ENCODE measurements at regions not wholly inside any gene's neighbourhood (a gene's known extent, or its start where the extent isn't known, plus 50 kb on each side); places are given as distances from the start of the nearest gene placed in this dataset.
"Not testable (repeated sequence)": the region's sequence is repeated elsewhere in the genome, so short reads cannot be mapped to it uniquely, and the experiment has no call there.

DNA sequence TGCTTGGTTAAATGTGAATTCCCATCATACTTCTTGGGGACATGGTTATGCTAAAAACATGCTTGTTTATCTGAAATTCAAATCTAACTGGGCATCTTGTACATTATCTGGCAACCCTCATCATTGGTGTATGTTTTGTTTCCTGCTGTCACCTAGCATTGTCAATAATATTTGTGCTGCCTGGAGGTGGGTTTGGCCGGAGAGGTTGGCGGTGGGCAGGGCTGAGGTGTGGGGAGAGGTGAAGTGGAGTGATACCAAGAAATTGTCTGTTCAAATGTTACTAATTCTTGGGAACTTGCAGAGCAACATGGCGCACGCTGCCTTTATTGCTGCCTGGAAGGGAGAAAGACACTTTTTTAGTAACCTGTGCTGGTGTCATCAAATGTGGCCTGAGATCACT, 280.5 kb downstream of the VRK1 start:
- no peak for DNase-seq

DNA sequence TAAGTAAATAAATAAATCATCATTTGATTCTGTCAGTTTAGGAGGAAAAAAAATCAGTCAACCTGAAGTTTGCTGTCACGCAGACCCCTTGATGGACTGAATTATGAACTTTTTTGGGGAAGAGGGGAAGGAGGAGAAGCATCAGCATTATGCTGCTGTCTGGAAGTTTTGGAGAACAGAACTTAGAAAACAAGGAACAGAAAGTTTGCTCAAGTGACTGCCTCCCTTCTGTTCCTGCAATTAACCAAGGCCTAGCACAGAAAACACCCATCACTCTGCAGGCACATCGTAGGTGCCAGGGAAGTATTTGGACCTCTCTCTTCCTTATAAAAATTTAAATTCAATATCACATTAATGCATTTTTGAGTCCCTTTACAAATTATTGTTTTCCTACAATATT, 283.8 kb downstream of the VRK1 start:
- DNase-seq: no peak

DNA sequence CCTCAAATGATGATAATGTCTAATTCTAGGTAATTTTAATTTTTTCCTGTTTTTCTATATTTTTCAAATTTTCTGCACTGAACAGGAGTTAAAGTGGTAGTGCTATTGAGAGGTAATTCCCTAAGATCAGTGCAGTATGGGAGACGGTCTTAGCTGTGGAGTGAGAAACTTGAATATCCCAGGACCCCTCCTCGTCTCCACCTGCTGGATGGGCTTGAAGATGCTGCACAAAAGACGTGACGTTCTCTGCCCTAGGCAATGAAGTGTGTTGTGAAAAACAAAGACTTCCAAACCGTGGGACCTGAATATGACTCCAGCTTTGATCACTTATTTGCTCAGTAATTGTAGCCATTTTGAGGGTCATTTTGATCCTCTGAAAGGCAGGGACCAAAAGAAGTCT, 298.1 kb downstream of the VRK1 start:
- DNase-seq: no peak

DNA sequence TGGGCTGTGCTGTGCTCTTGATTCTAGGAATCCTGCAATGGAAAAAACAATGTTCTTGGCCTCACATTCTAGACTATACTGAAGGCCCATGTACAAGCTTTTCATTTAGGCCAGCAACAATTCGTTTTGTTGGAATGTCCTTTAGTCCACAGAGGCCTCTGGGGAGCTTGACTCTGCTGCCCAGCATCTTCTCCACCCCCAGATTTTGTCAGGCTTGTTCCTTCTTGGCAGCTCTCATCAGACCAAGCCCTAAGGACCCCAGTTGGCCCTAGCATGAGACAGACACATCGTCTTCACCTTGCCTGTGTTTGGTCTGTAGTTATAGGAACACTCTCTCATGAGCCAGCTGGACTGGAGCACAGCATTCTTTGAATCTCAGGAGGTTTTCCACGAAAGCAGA, 300.1 kb downstream of the VRK1 start:
- DNase-seq: no peak

DNA sequence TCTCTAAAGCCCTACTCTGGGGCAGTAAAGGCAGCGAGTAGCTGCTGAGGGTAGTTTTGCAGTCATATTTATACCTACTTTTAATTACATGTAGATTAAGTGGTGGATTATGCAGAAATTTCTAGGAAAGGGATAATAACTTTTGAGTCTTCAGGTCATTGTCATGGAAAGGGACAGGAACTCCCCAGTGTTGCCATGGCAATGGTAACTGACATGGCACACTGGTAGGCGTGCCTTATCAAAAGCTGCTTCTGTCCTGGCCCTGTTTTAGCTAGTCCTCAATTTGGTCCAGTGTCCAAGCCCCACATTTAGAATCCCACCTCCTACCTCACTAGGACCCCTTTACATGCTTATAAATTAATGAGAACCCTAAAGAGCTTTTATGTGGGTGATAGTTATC, 303.1 kb downstream of the VRK1 start:
- no peak for DNase-seq

DNA sequence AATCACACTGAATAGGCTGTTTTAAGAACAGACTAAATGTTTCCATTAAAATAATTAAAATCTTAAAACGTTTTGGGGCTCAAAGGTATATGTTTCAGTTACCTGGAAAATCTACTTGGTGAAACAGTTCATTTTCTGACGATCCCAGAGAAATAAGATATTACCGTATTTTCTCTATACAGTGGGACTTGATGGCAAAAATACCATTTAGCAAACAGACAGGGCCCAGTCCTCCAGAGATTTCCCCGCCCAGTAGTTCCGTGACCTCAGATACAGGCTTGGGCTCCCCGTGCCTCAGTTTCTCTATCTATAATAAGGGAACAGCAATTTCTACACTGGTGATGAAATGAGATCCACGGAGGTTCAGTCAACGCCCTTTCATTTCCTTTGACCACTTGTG, 304.4 kb downstream of the VRK1 start:
- no peak for DNase-seq

DNA sequence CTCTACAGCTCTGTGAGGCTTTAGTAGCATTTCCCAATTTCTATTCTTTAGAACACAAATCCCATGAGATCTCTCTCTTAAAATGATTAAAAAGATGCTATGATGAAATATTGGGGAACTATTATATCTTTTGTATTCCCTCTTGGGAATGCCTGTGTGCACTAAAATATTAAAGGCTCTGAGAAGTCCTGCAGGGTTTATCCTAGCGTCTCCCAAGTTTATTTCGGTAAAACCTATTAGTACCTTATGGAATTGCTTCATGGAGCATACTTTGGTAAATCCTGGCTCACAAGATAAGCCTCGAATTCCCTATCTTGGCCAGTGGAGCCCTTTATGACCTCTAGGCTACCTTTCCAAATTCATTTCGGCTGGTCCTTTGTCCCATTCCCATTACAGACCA, 306.8 kb downstream of the VRK1 start:
- DNase-seq: no peak

DNA sequence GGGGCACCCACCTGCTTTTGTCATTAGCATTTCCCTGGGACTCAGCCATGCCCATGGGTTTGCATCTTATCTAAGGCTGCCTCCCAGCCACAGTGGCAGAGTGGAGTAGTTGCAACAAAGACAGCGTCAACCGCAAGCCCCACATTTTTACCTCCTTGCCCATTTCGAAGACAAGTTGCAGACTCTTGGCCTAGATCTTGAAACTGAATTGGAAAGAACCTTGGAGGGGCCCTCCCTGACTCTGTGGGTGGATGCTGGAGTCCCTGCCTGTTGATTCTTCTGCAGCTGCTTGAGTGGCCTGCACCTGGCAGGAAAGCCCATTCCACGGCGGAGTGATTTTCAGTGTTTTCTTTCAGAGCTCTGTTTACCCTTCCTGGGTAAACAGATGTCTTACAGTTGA, 309.0 kb downstream of the VRK1 start:
- DNase-seq: no peak

DNA sequence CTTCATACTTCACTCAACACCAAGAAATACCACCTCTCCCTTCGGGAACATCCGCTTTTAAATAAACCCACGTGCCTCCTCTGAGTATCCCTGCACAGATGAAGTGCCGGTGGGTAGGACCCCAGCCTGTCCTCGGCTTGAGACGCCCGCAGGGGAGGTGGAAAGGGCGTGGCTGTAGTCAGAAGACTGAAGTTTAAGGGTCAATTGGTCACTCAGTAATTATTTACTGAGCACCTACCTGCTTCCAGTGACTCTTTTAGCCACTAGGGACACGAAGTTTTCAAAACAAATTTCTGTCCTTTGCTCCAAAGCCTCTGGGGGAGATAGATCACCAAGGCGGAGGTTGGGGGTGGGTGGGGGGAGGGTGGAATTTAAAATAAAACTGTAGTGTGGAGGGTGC, 309.4 kb downstream of the VRK1 start:
- DNase-seq: no peak

DNA sequence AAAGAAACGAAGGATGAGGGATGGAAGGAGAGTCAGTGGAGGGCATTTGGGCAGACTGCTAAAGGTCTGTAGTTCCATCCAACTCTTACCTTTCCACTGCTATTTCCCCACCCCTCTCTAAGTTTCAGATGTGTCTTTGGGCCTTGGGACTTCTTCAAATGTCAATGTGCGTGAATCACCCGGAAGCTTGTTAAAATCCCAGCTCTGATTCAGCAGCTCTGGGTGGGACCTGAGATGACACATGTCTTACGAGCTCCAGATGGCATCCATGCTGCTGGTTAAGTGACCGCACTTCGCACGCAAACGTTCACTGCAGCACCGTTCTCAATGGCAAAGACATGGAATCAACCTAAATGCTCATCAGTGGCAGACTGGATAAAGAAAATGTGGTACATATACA, 309.9 kb downstream of the VRK1 start:
- no peak for DNase-seq

DNA sequence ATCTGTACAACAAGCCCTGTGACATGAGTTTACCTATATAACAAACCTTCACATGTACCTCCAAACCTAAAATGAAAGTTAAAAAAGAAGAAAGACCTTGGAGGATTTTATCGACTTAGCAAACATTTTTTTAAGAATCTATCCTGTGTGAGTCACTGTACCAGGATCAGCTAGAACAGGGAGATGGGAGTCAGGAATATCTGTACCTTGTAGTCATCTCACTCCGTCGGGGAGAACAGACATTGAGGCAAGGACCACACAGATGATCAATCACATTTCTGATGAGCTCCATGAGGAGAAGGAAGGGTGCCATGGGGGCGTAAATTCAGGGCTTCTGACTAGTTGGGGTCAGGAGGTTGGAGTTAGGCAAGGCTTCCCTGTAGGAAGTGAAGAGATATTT, 310.6 kb downstream of the VRK1 start:
- no peak for DNase-seq

DNA sequence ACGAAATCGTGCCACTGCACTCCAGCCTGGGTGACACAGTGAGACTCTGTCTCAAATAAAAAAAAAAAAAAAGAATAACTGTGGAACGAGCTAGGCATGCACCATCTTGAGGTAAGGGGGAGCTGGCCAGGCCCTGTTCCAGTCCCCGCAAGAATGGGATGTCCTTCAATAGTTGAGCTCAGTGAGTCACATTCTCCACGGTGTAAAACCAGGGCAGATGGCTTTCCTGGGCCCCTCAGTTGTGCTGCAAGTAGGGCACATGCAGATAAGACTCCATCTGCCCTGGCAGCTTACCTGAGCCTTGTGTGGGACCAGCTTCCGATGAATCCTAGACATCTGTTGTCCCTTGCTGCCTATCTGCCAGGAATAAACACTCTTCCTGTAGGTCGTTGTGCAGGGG, 312.1 kb downstream of the VRK1 start:
- DNase-seq: no peak

DNA sequence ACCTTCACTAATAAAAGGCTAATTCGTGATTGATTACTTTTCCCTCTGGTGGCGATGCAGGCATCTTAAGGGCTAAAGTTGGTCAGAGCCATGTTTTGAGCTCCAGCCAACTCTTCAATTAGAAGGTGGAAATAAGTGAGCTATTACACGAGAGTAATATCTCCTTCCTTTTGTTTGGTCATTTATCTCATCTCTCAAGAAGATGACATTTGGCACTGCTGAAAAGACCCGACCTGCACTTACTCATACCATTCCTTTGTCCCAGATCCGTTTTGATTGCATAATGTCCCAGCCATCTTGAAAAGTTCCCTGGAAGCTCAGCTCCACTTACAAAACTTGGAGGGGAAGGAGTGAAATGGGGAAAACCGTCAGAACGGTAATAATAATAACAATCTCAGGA, 316.2 kb downstream of the VRK1 start:
- DNase-seq: no peak

DNA sequence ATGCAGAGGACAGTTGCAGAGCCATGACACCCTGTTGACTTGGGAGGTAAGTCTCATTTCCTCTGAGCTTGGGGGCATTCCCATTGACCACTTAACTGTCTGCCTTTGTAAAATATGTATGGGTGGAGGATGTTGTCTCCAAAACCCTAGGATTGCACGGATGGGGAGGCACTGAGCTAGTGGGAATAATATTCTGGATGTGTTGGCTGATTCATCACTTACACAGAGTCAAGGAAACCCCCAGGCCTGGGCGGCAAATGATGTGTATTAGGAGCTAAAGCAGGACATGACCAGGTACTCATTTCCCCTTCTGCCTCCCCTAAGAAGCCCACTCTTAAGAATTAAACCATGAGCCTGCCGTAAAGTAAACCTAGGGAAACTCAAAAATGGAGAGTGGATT, 319.4 kb downstream of the VRK1 start:
- DNase-seq: no peak

DNA sequence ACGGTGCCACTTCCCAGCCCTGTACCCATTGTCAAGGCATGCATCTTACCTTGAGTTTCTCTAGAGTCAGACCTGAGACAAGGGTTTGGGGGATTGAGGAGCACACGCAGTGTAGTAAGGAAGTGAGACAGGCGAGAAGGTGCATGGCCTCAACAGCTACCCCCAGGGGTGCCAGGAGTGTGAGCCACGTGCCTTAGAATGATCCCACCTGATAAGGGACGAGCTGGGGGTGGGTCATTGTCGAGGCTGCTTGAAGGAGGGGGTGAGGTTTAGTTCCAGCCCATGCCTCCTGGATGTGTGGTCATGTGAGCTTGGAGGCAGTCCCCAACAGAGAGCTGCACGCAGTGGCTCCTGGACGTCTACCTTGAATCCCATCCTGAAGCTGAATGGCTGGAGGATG, 320.5 kb downstream of the VRK1 start:
- DNase-seq: no peak

DNA sequence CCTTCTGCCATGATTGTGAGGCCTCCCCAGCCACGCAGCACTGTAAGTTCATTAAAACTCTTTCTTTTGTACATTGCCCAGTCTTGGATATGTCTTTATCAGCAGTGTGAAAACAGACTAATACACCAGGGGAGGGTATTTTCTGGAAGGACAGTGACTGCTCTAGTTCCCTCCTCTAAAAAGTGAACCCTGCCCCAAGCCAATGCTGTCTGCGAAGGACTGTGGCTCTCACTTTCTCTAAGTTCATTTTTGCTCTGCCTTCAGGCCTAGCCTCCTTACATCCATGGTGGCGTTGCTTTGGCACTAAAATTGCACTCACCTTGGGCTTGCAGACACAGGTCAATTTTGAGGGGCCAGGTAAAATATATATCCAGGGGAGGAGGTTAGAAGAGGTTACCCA, 323.0 kb downstream of the VRK1 start:
- no peak for DNase-seq

DNA sequence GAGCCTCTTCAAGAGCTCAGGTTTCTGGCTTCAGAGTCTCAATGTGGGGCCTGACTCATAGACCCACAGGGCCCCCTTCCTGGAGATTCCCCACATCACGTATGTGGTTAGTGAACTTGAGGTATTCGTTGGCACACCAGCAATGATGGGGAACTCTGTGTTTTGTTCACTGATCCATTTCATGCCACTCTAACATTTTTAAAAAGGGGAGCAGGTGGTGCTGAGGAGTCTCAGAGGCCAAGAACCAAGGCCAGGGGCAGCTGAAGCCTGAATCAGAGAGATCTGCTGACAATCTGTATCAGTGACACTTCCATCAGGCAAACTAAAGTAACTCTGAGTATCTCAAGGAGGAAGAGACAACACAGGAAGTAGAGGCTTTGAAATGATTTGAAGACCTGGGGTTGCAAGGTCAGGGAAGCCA, 323.4 kb downstream of the VRK1 start:
- no peak for DNase-seq

DNA sequence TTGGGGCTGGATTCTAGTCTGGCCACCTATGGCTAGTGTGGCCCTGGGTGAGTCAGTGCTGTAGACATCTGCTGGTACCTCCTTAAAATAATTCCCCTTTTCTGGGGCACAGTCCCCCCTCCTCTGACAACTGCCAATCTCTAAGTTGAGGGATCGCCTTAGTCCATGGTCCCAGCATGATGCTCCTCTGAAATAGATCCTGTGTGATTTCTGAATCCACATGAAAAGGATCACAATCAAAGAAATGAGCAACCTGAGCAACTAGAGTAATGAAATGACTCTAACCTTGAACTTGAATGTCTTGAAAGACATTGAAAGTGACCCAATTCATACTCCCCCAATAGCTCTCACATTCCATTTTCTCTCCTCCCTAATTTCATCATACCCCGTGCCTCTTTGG, 332.5 kb downstream of the VRK1 start:
- DNase-seq: no peak

DNA sequence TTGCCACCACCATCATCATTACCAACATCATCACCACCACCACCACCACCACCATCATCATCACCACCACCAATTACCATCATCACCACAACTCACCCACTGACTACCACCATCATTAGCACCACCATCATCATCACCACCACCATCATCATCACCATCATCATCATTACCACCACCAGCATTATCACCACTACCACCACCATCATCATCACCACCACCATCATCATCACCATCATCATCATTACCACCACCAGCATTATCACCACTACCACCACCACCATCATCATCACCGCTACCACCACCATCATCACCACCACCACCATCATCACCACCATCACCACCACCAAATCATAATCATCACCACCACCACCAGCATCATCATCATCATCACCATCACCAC, 338.7 kb downstream of the VRK1 start:
- DNase-seq: not testable (repeated sequence)

DNA sequence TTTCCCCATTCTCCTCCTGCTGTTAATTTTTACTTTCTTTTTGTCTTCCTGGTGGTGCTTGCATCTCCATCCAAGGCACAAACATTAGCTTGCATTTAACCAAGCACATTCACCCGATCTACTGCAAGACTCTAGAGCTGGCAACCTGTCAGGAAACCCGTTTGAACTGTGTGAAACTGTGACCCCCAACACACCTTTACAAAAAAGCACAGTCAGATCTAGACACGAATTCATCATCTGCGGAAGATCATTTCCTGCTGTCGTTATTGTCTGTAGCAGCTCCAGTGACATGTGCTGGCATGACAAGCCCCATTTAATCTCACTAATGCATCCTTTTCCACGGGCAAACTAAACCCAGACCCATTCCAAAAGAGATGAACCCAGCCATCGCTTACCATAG, 340.5 kb downstream of the VRK1 start:
- DNase-seq: no peak

DNA sequence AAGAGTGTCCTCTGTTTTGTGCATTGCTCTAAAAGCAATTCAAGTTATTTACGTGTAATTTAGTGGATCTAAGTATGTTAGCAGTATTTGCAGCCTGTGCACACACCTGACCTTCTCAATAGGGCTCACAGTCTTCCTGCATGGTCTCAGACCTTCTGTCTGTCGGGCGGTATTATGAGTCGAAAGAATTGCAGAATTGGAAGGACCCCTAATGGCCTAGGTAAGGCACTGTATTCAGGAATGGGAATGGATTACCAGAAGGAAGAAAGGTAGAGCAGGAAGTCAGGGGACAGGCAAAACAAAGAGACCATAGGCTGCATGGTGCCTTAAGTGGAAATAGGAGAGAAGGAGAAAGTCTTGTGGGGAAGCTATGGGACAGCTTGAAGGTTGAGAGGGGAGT, 341.6 kb downstream of the VRK1 start:
- no peak for DNase-seq

DNA sequence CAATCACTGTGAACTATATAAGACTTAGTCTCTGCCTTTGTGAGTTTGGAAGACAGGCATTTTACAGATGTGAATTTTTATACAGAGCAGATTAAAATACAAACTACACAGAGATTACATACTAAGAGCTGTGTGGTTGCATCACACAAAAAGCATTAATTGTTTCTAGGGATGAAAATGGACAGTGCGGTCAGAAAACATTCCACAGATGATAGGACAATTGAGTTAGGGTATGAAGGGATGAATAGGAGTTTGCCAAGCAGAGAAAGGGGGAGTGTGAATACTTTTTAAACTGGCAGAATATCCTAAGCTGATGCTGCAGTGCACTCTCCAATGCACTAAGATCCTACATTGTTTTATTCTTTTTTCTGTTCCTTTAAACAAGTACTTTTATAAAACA, 345.8 kb downstream of the VRK1 start:
- DNase-seq: no peak

DNA sequence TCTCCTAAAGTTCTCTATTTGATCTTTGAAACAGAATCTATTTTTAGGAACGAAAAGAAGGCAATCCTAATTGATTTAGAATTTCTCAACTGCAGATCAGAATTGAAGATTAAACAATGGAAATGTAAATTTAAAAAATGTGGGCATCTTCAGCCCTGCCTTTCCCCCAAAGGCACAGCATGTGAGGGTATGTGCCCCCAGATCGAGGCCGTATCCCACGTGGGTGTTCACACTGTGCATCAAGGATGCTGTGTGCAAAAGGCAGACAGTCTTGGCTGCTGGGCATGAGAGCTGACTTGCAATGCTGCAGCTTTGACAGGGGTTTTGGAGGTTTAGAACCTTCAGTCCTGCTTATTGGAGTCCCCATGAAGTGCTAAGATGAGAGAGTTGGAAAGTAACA, 346.3 kb downstream of the VRK1 start:
- DNase-seq: no peak

DNA sequence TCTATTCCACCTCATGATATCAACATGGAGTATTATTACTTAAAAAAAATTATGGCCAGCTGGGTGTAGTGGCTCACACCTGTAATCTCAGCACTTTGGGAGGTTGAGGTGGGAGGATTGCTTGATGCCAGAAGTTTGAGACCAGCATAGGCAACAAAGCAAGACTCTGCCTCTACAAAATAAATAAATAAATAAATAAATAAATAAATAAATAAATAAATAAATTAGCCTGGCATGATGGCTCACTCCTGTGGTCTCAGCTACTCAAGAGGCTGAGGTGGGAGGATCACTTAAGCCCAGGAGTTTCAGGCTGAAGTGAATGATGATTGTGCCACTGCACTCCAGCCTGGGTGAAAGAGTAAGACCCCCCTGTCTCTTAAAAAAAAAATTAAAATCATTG, 350.8 kb downstream of the VRK1 start:
- not testable (repeated sequence) for DNase-seq

DNA sequence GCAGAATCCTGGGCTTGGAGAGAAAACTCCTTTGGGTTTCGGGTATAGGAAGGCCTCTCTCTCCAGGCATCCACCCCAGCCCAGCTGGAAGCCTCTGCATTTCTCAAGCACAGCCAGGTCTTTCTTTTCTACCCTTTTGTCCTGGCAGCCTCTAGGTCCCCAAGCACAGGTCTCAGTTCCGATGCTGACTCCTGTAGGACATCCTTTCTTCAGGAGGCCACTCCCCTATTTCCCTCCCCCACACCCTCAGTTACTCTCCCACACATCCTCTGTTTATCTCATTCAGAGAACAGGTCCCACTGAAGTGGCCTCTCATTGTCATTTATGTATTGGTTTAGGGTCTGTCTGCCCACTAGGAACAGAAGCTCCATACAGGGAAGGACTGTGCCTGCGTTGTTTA, 352.6 kb downstream of the VRK1 start:
- no peak for DNase-seq

DNA sequence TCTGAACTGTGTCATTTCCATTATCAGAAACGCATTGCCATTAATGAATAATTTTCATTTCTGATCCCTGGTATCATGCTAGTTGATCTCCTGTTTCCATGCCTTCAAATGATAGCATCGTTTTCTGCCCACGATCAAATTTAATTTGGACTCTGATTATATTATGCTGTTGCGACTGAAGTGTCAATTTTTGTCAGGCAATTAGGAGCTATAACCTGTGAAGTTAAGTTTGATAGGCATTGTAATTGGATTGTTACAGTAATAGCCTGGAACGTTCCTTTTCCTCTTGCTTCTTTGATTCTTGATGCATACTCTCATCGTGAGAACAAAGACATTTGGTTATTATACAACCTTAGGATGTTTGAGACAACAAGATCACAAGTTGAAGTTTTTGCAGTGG, 356.3 kb downstream of the VRK1 start:
- DNase-seq: no peak
